ENCODE measurements at regions not wholly inside any gene's neighbourhood (a gene's known extent, or its start where the extent isn't known, plus 50 kb on each side); places are given as distances from the start of the nearest gene placed in this dataset.

GRCh38 chr13:31528176-31528575, 211.2 kb upstream of the RXFP2 start:
- no peak for ATAC-seq
- Histone ChIP-seq H3K9me3 (no peaks in the 10 kb centered on the region), H3K27ac (no peak overlapping the region), H3K4me1 (no peaks in the 10 kb centered on the region), H3K4me2 (no peak overlapping the region), H3K4me3 (no peak overlapping the region)
- ChIA-PET CTCF (no interaction called here), POLR2A (no interaction called here)
- WGBS (ENCODE audit: missing lambda C conversion rate): 7% methylated on average over 3 of the region's 3 CpGs
- no peak for FAIRE-seq
- no peak for DNase-seq (ENCODE audit: low read depth in 1 of 2, low spot score in 1 of 2)
- TF ChIP-seq USF2 (IDR thresholded peaks at IDR 0.05) (no peak), HOXB13 (CRISPR knock-in tag; IDR thresholded peaks at IDR 0.05; ENCODE audit: low read depth) (no peak), E2F6 (IDR thresholded peaks at IDR 0.05; ENCODE audit: borderline replicate concordance, low read depth) (no peak), ZNF302 (CRISPR knock-in tag; IDR thresholded peaks at IDR 0.05) (no peak), TP53 (CRISPR knock-in tag; IDR thresholded peaks at IDR 0.05) (no peak), ZFP36 (IDR thresholded peaks at IDR 0.05; ENCODE audit: borderline replicate concordance, partially characterized antibody) (no peak)

GRCh38 chr13:31528758-31529157, 210.6 kb upstream of the RXFP2 start:
- Histone ChIP-seq H3K27ac (no peak overlapping the region), H3K4me1 (no peaks in the 10 kb centered on the region), H3K4me3 (no peak overlapping the region), H3K4me2 (no peak overlapping the region), H3K9me3 (no peaks in the 10 kb centered on the region)
- ATAC-seq (no peak), DNase-seq (ENCODE audit: low read depth in 1 of 2, low spot score in 1 of 2) (no peak), FAIRE-seq (no peak)
- TF ChIP-seq MAZ (IDR thresholded peaks at IDR 0.05; ENCODE audit: borderline replicate concordance, low read depth, low read length) (no peak), CTCF (IDR thresholded peaks at IDR 0.05) (no peak), RNF2 (IDR thresholded peaks at IDR 0.05; ENCODE audit: borderline replicate concordance, low read depth) (no peak), ZFP36 (IDR thresholded peaks at IDR 0.05; ENCODE audit: borderline replicate concordance, partially characterized antibody) (no peak), EHMT2 (IDR thresholded peaks at IDR 0.05; ENCODE audit: low read depth) (no peak), NPAS2 (CRISPR knock-in tag; IDR thresholded peaks at IDR 0.05; ENCODE audit: borderline replicate concordance) (no peak), HOXB5 (CRISPR knock-in tag; IDR thresholded peaks at IDR 0.05) (no peak), TP53 (CRISPR knock-in tag; IDR thresholded peaks at IDR 0.05) (no peak), CHD4 (IDR thresholded peaks at IDR 0.05; ENCODE audit: borderline replicate concordance) (no peak), RFX5 (IDR thresholded peaks at IDR 0.05) (no peak), ZC3H11A (IDR thresholded peaks at IDR 0.05) (no peak), MAFK (IDR thresholded peaks at IDR 0.05; ENCODE audit: partially characterized antibody) (no peak), ZNF302 (CRISPR knock-in tag; IDR thresholded peaks at IDR 0.05) (no peak), EHF (CRISPR knock-in tag; IDR thresholded peaks at IDR 0.05) (no peak), MYC (IDR thresholded peaks at IDR 0.05; ENCODE audit: borderline replicate concordance, low read length) (no peak), FOSL2 (IDR thresholded peaks at IDR 0.05) (no peak), FOSL2 (CRISPR knock-in tag; IDR thresholded peaks at IDR 0.05) (no peak), JUNB (IDR thresholded peaks at IDR 0.05) (no peak), CHD2 (IDR thresholded peaks at IDR 0.05; ENCODE audit: low read length, partially characterized antibody) (no peak), HES2 (IDR thresholded peaks at IDR 0.05) (no peak)
- 0% methylated on average over 1 of the region's 1 CpG for WGBS (ENCODE audit: missing lambda C conversion rate)
- ChIA-PET POLR2A (no interaction called here), CTCF (no interaction called here)

Data from A549 (cell line).